ENCODE measurements at regions not wholly inside any gene's neighbourhood (a gene's known extent, or its start where the extent isn't known, plus 50 kb on each side); places are given as distances from the start of the nearest gene placed in this dataset.

- Histone ChIP-seq H3K27ac (ENCODE audit: low read length) (no peak overlapping the region), H3K79me2 (ENCODE audit: insufficient read depth, low read length) (no peaks in the 10 kb centered on the region), H3K4me1 (ENCODE audit: insufficient read depth, low read length) (no peaks in the 10 kb centered on the region), H2AFZ (ENCODE audit: low read depth, low read length) (no peak overlapping the region), H3K27me3 (ENCODE audit: insufficient read depth, low read length, poor library complexity) (no peaks in the 10 kb centered on the region), H3K4me2 (ENCODE audit: insufficient read depth, low read length) (no peak overlapping the region), H3K36me3 (ENCODE audit: insufficient read depth, low read length) (no peaks in the 10 kb centered on the region), H3K4me3 (ENCODE audit: low read depth in 1 of 2, low read length in 2 of 2) (no peak overlapping the region), H3K9me3 (ENCODE audit: insufficient read depth, low read length, severe bottlenecking) (no peaks in the 10 kb centered on the region), H3K9ac (ENCODE audit: low read depth, low read length) (no peak overlapping the region), H4K20me1 (ENCODE audit: insufficient read depth, low read length) (no peaks in the 10 kb centered on the region)
- TF ChIP-seq CTCF (IDR thresholded peaks at IDR 0.05; ENCODE audit: borderline replicate concordance, extremely low read depth, low read length, poor library complexity, severe bottlenecking), result no peak
- no peak for TF ChIP-seq EZH2 (IDR thresholded peaks at IDR 0.05; ENCODE audit: borderline replicate concordance, low read depth, low read length, severe bottlenecking)
- DNase-seq, result no peak
- no peak for ATAC-seq (ENCODE audit: insufficient read depth, low read depth)
These were observed 102.0 kb upstream of the DMAC1 start for GRCh38 chr9:7901621-7902020.

- Histone ChIP-seq H2AFZ (ENCODE audit: low read depth, low read length) (no peak overlapping the region), H3K27ac (ENCODE audit: low read length) (no peak overlapping the region), H3K9ac (ENCODE audit: low read depth, low read length) (no peak overlapping the region), H3K27me3 (ENCODE audit: insufficient read depth, low read length, poor library complexity) (no peaks in the 10 kb centered on the region), H3K79me2 (ENCODE audit: insufficient read depth, low read length) (no peaks in the 10 kb centered on the region), H3K36me3 (ENCODE audit: insufficient read depth, low read length) (no peaks in the 10 kb centered on the region), H3K9me3 (ENCODE audit: insufficient read depth, low read length, severe bottlenecking) (no peaks in the 10 kb centered on the region), H3K4me3 (ENCODE audit: low read depth in 1 of 2, low read length in 2 of 2) (no peak overlapping the region), H3K4me1 (ENCODE audit: insufficient read depth, low read length) (no peaks in the 10 kb centered on the region), H3K4me2 (ENCODE audit: insufficient read depth, low read length) (no peak overlapping the region), H4K20me1 (ENCODE audit: insufficient read depth, low read length) (no peaks in the 10 kb centered on the region)
- no peak for ATAC-seq (ENCODE audit: insufficient read depth, low read depth)
- DNase-seq, result no peak
- no peak for TF ChIP-seq CTCF (IDR thresholded peaks at IDR 0.05; ENCODE audit: borderline replicate concordance, extremely low read depth, low read length, poor library complexity, severe bottlenecking)
- TF ChIP-seq EZH2 (IDR thresholded peaks at IDR 0.05; ENCODE audit: borderline replicate concordance, low read depth, low read length, severe bottlenecking), result no peak
These were observed 101.0 kb upstream of the DMAC1 start for GRCh38 chr9:7900541-7900940.

GRCh38 chr9:7899753-7900152, 100.2 kb upstream of the DMAC1 start:
- ATAC-seq (ENCODE audit: insufficient read depth, low read depth), result no peak
- no peak overlapping the region for H2AFZ ChIP-seq (ENCODE audit: low read depth, low read length)
- H3K36me3 ChIP-seq (ENCODE audit: insufficient read depth, low read length), result no peaks in the 10 kb centered on the region
- DNase-seq, result no peak
- H3K27ac ChIP-seq (ENCODE audit: low read length), result no peak overlapping the region
- H4K20me1 ChIP-seq (ENCODE audit: insufficient read depth, low read length), result no peaks in the 10 kb centered on the region
- H3K27me3 ChIP-seq (ENCODE audit: insufficient read depth, low read length, poor library complexity), result no peaks in the 10 kb centered on the region
- TF ChIP-seq EZH2 (IDR thresholded peaks at IDR 0.05; ENCODE audit: borderline replicate concordance, low read depth, low read length, severe bottlenecking) (no peak), CTCF (IDR thresholded peaks at IDR 0.05; ENCODE audit: borderline replicate concordance, extremely low read depth, low read length, poor library complexity, severe bottlenecking) (no peak)
- H3K9ac ChIP-seq (ENCODE audit: low read depth, low read length), result no peak overlapping the region
- H3K4me2 ChIP-seq (ENCODE audit: insufficient read depth, low read length), result no peak overlapping the region
- H3K4me1 ChIP-seq (ENCODE audit: insufficient read depth, low read length), result no peaks in the 10 kb centered on the region
- no peaks in the 10 kb centered on the region for H3K79me2 ChIP-seq (ENCODE audit: insufficient read depth, low read length)
- no peak overlapping the region for H3K4me3 ChIP-seq (ENCODE audit: low read depth in 1 of 2, low read length in 2 of 2)
- no peaks in the 10 kb centered on the region for H3K9me3 ChIP-seq (ENCODE audit: insufficient read depth, low read length, severe bottlenecking)

GRCh38 chr9:7894231-7894630, 94.7 kb upstream of the DMAC1 start:
- DNase-seq, result no peak
- no peak for TF ChIP-seq EZH2 (IDR thresholded peaks at IDR 0.05; ENCODE audit: borderline replicate concordance, low read depth, low read length, severe bottlenecking)
- TF ChIP-seq CTCF (IDR thresholded peaks at IDR 0.05; ENCODE audit: borderline replicate concordance, extremely low read depth, low read length, poor library complexity, severe bottlenecking), result no peak

More at GRCh38 chr9:7894231-7894630, 94.7 kb upstream of the DMAC1 start:
- no peaks in the 10 kb centered on the region for H3K27me3 ChIP-seq (ENCODE audit: insufficient read depth, low read length, poor library complexity)
- no peaks in the 10 kb centered on the region for H3K79me2 ChIP-seq (ENCODE audit: insufficient read depth, low read length)
- H3K4me2 ChIP-seq (ENCODE audit: insufficient read depth, low read length), result no peak overlapping the region
- no peak overlapping the region for H3K4me3 ChIP-seq (ENCODE audit: low read depth in 1 of 2, low read length in 2 of 2)
- peaks cover 5% of the 10 kb centered on the region for H3K9me3 ChIP-seq (ENCODE audit: insufficient read depth, low read length, severe bottlenecking)
- no peak for ATAC-seq (ENCODE audit: insufficient read depth, low read depth)
- H3K27ac ChIP-seq (ENCODE audit: low read length), result no peak overlapping the region
- H3K4me1 ChIP-seq (ENCODE audit: insufficient read depth, low read length), result no peaks in the 10 kb centered on the region
- H2AFZ ChIP-seq (ENCODE audit: low read depth, low read length), result no peak overlapping the region
- H3K9ac ChIP-seq (ENCODE audit: low read depth, low read length), result no peak overlapping the region
- H4K20me1 ChIP-seq (ENCODE audit: insufficient read depth, low read length), result no peaks in the 10 kb centered on the region
- H3K36me3 ChIP-seq (ENCODE audit: insufficient read depth, low read length), result no peaks in the 10 kb centered on the region
